SW 1271 (cell line): ENCODE measurements at regions not wholly inside any gene's neighbourhood (a gene's known extent, or its start where the extent isn't known, plus 50 kb on each side); places are given as distances from the start of the nearest gene placed in this dataset.

ENCODE experiments used
- DNase-seq, 2 experiments: peaks; one replicate each; lab custom pipeline; 2025; lab: John Stamatoyannopoulos, UW

DNA sequence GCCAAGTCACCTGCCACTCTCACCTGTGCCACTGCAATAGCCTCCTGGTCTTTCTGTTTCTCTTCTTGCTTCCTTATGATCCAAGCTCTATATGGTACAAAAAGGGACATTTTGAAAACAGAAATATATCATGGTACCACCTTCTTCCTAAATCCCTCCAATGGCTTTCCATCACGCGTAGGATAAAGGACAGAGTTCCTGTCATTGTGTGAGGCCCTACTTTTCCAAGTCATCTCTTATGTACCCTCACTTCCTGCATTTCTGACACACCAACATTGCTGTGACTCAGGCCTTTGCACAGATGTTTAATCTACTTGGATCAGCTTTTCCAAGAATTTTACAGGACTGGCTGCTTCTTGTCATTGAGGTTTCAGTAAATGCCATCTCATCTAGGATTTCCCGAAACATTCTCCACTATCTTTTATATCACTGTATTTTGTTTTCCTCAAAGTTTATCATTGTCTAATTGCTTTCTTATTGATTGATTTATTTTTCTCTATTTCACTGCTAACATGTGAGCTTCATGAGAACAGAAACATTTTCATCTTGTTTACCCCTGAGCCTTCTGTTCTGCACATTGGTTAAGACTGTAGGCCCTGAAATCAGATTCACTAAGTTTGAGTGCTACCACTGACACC is 426.1 kb upstream of the FANCL start:
- DNase-seq: no peak

DNA sequence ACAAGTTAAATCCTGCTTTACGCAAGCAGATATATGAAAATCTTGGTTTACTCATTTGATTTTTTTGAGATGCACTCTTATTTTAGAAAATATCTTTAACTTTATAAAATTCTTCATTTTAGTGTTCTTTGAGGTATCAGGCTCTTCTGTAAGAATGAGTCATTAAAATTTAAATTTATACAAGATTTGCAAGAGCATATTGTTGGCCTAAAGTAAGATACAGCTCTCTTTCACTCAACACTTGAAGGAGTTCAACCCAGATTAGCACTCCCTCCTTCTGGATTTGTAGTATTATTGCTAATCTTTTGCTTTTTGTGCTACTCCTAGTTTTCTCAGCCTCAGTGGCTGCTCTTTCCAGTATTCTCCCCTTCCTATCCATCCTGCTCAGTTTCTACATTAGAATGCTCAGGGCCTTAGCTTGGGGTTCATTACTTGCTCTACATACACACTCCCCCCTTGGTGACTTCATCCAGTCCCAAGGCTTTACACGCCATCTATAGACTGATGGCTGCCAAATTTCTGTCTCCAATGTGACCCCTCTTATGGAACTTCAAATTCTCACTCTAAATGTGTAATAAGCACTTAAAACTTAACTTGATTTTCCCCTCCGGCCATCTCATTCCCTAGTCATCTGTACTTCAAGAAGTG is 425.3 kb upstream of the FANCL start:
- no peak for DNase-seq

DNA sequence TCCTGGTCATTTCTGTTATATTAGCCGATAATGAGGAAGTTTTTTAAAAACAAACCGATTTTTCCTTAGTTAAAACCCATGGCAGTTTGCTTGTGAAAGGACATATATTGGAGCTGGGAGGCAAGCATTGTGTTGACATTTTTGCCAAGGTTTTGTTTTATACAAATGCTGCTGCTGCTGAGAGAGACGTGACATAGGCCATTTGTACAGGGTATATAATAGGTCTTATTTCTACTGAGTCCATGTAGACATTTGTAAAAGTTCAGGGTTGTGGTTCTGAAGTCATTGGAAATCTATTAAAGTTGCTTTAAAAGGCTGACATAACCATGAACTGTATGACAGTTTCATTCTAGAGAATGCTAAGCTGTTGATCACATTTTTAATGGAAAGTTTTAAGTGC is 424.0 kb upstream of the FANCL start:
- DNase-seq: no peak

DNA sequence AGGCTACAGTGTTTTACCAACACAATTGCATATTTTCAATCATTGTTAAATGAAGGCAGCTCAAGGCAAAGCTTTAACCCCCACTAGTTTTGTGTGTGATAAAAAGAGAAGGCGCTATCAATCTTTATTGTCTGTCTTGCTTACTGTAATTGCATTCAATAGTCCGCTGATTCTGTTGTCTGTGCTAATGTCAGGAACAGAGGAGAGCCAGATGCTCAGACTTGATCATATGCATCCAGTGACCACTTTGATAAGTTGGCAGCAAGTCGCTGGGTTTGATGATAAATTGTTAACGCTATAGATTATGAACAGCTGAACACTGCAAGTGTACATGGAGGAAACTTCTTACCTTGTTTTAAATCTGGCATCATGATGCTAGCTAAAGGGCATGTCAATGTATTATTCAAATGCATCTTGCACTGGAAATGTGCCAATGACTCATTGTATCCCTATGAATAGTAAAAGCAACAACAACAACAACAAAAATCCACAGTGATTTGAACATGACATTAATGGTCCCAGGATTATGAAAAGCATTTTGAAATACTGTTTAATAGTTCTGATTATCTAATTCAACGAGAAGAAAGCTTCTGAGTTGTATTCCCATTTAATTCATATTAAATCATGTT is 423.5 kb upstream of the FANCL start:
- DNase-seq: no peak

DNA sequence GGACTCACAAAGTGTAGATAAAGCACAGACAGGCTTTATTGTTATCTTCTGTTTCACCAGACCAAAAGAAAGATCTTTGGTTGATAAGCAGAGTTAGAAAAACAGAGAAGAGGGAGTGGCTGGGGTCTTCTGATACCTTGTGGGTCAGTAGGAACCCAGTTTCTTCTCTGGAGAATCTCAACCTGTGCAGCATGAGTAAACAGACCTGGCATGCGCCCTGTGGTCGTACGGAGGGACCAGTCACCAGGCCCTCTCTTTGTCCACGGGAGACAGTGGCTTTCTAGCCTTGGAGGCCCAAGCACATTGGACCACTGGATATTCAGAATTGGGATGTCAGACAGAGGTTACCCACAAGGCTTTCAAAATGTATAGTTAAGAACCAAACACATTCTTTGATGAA is 418.9 kb upstream of the FANCL start:
- no peak for DNase-seq

DNA sequence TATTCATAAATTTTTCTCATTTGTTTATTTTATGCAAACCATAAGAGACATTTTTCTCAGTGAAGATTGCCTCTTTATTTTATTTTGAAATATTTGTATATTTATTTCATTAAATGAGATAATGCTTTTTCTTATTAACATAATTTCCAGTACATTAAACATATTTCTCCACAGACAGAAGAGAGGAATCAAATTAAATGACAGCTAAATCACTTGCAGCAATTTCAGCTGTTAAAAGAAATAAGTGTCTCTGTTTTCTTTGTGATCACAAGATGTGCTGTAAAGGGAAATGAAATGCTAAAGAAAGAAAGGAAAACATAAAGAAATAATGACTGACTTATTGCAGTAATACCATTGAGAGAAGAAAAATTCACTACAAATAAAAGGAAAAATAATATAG is 414.0 kb upstream of the FANCL start:
- DNase-seq: no peak

DNA sequence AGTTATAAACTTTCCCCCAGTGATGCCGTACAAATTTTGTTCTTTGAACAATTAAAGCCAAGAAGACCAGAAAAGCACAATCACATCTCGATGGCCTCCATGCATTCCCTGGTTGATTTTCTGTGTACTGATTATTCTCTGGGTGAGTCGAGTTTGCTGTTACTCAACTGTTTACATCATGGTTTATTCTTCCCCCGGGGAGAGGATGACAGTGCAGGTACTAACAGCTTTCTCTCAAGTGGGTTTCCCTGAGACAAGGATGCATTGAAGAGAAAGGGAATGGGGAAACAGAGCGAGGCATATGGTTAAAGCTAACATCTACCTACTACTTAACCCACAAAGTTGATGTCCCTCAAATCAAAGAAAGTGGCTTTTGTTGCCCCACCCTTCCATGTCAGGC is 410.8 kb upstream of the FANCL start:
- no peak for DNase-seq

DNA sequence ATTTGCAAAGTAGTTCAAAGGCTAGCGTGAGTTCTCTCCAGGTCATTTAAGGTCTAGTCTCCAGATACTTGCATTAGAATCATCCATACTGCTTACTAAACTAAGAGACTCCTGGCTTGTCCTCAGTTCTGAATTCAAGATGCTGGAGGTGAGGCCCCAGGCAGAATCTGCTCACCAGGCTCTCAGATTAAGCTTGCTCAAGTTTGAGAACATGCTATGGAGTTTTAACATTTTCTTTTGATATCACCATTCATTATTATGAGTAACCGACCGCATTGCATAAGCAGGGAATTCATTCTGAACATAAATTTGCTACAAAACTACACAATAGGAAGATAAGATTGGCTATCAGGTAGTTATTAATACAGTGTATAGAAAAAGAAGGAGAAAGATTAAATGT is 409.7 kb upstream of the FANCL start:
- no peak for DNase-seq

DNA sequence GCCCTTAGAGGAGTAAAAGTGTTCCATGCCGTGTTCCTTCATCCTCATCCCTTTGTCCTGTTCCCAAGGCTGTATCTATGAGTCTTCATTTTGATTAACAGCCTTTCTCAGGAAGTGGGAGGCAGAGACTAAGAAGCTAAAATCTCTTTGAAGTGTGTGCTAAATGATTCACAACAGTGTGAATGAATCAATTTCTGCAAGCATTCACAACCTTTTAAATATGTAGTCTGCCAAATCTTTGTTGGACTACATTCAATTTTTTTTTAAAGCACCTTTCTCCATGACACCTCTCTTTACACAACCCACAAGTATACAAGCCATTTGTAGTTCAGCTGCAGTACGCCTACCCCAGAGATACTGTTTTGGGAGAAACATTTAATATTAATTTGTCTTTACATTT is 408.6 kb upstream of the FANCL start:
- no peak for DNase-seq

DNA sequence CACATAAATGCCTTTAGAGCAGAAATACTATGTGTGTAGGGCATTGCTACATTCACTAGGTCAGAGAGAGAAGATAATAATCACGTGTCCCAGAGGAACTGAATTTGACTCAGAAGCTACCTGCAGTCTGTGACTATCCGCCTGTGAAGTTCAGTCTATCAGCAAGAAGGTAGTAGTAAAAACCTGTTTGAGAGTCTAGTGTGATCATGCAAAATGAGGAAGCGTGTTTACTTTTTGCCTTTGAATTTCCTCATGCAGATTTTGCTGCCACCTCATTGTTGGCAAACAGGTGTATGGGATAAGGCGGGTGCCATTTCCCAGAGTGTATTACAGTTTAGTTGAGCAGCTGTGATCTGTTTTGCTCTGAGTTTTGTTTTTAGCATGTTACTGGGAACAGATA is 403.9 kb upstream of the FANCL start:
- no peak for DNase-seq

DNA sequence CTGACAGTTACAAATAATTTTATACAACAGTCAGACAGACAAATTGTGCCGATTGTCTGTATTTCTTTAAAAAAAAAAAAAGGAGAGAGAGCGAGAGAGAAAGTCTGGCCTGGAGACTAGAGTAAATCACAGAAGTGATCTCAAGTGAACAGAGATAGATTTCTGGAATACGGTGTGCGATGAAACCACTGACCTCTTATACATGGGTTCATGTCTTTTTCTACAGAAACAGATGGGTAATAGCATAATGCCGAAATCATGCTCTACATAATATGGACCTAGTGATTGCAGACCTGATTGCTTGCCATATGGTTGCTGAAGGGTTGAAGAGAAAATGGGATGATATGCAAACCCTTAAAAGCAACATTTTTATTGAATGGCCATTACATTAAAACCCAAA is 403.3 kb upstream of the FANCL start:
- no peak for DNase-seq

DNA sequence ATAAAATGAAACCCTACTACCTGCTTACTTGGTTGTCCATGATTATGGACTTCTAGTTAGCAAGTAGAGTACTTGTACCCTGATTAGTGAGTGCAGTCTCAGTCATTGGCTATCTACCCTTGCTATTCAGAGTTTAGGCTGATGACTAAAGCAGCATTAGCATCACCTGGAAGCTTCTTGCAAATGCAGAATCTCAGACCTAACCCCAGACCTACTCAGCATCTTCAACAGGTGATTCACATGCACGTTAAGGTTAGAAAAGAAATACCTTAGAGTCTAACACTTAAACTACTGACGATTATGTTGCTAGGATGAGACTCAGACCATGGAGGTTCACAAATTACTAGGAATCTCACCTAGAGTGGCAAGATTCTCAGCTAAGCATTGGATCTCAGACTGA is 399.9 kb upstream of the FANCL start:
- DNase-seq: no peak

DNA sequence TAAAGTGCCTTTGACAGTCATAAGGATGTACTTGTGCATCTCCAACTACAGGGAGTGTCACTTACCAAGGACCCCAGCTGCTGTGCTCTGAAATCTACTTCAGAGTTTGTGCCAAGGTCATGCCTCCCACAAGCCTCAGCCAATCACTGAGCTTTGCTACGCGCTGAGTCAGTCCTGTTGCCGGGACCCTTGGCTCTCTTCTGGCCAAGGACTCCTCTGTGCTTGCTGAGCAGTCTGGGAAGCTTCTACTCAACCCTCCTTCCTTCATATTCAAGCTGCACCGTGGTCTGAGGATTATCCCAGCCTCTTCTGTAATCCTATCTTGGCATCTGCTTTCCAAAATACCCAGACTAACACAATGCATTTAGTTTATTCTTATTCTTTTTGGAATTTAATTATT is 398.9 kb upstream of the FANCL start:
- DNase-seq: no peak

DNA sequence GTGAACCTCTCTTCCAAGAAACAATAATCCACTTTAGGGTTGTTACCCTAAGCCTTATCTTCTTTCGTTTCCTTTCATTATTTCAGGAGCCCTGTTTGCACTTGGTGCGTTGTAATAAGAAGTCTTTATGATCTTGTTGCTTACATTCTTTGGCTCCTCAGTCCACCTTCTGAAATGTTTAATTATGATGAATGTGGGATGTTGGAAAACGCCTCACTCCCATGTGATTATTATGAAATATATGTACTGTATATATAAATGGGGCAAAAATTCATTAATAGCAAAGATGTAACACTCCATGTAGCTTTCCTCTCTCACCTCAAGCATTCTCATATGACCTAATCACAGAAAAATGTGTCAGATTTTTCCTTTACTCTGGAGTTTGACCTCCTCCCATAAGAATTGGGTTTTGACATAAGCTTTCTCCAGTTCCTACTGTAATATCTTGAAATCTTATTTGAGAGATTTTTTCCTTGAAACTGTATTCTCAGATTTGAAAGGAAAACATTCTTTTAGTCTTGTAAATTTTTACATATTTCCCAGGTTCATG is 397.2 kb upstream of the FANCL start:
- DNase-seq: peak in 1 of 2 experiments; percentile 11

DNA sequence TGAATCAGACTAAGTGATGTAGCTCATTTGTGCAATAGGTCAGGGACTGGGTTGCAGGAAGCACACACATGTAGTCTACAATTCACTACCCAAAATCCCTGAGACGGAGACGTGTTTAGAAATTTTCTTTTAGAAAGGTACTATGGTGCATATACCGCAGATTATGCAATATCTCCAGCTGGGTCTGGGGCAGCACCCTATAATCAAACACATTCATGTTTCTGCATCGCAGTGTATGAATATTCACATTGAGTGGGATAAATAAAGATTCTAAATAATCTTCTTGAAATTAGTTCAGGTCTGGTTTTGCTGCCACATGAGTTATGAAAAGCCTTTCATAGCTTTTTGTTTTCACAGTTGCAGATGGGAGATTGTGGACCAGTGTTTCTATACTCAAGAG is 395.7 kb upstream of the FANCL start:
- no peak for DNase-seq

DNA sequence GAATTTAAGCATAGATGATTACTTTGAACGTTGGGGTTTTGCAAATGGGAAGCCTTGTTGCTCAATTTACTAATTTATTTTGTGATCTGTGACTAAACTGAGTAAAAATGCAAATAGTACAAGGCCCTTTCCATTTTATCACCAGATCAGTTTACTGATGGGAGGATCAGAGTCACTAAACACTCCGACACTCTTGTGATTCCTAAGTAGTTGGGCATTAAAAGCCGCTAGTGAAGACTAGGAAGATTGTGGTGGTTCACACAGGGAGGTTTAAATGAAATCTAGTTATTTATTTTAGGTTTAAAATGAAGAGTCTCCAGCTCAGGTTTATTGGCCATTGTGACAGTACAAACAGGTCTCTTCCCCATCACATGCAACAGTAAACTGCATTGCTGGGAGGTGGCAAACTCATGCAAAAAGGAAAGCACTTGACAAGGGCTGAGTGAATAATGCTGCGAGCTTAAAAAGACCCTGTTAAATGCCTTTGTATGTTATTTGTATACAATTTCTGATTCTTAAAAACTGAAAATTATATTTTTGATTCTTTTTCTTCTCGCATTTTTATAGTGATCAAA is 394.8 kb upstream of the FANCL start:
- DNase-seq: no peak

DNA sequence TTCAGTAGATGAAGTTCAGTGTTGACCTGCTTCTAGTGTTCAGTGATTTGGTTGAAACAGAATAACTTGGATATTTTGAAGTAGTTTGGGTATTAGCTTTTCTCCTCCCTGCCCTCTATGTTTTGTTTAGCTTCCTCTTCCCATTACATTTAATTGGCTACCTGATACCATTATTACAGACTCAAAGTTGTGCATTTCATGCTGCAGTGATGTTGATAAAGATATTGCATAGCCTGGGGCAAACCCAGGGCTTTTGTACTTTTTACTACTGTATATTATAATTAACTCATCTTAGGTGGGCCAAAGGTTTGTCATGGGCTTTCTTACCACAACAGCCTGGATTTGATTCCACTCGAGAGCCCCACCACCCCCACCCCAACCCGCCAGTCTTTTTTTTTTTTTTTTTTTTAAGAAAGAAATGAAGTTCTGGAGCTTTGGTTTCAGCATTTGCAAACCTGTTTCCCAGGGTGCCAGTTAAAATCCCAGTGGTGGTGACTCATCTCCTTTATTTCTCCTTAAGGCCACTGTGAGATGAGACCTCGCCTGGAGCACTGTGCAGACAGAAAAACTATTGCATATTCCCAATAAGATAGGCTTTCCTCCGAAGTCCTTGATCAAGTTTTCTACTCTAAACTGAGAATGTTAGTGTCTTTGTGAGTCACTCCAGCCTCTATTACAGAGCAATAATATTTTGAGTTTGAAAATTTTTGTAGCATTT is 393.7 kb upstream of the FANCL start:
- DNase-seq: peak in 1 of 2 experiments; percentile 61

DNA sequence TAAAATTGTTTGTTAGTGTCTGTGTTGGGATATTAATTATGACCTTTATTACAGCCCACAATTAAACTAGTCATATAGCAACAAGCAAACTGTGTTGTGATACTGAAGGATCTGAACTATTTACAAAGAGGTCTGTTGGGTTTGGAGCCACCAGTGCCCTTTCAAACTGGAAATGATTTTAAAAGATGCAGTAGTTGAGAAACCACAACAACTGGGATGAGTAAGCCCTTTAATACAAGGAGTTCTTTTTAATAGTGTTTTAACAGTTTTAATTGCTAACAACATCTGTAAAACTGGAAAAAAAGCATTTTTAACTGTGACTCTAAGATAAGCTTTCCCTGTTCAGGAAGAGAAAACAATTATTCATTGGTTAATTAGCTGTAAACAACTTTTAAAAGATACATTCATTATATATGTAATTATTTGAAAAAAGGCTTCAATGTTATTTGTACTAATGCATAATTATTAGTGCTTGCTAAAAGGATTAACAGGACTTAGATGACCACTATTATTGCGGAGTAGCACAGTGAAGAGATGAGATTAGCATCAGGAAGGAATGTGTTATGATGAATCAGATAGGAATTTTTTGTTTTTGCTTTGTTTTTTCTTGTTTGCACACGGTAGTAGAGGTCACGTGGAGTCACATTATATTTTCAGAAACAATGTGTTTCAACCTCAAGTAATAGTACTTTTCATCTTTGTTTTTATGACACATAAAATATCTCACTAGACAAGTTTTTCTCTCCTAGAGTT is 392.7 kb upstream of the FANCL start:
- peak; percentile 16 to 89 for DNase-seq

DNA sequence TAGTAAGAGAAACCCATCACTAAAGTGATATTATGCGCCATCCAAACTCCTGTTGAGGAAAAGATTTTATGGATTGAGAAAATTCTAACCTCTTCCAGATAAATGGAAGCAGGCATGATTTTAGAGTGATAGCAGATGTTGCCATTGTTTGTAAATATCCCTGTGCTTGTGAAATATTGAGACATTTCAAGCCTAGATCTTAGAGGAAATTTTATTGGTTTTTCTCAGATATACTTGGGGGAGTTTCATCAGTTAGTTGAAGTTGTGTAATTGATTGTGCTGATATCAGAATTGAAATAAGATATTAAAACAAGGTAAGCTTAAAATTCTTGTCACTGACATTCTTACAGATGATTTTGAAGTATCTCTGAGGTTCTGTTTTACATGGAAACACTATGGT is 390.9 kb upstream of the FANCL start:
- no peak for DNase-seq

DNA sequence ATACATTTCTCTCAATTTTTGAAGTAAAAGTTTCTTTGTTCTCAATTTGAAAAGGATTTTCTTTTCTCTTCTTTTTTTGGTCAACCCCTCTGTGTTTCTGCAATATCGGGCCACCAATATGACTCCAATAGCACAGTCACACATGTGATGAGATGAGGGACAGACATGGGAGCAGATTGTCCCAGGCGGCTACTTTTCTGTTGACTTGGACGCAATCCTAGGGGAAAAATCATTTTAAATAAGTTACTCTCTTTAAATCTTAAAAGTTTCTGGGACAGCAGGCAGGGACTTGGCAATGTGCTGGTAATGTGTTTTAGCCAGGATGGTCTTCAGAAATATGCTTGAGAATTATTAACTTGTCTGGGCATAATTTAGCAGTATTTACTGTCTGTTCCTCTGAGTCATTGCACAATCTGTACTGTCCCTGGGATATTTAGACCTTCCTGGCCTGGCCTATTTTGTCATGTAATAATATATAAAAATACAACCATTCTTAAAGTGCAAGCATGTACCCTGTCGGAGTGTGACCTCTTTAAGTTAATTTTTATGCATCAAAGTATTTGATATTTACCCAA is 388.5 kb upstream of the FANCL start:
- no peak for DNase-seq

DNA sequence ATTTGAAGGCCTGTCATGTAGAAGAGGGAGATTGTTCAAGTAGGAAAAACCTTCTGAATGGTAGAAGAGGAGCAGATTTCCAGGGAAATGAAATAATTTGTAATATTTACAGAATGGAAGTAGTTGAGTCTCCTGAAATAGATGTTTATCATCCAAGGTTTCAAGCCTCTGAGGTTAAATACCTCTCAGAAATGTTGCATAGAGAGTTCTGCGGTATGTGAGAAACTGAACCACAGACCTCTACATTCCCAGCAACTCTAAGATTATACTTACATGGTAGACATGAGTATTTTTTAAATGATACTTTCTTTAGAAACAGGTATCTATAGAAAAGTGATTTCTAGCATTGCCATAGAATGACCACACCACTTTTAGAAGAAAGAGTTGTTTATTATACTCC is 379.8 kb upstream of the FANCL start:
- no peak for DNase-seq
